ENCODE measurements at regions not wholly inside any gene's neighbourhood (a gene's known extent, or its start where the extent isn't known, plus 50 kb on each side); places are given as distances from the start of the nearest gene placed in this dataset.

DNA sequence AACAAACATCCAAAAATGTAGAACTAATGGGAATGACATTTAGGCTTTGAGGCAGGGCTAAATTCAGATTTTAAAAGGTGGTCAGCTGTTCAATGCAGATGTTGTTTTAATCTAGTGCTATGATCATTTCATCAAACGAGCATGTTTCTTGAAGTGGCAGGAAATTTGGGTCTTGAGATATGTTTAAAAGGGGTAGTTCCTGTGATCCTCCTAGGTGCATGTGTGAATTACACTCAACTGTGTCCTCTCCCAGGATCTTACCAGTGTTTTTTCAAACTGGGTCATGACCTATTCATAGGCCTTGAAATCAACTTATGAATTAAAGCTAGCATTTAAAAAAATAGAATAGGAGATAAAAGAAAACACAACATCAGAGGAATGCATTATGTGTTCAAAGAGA lies 57.4 kb upstream of the ACMSD start:
- TF ChIP-seq, protein P1, sequence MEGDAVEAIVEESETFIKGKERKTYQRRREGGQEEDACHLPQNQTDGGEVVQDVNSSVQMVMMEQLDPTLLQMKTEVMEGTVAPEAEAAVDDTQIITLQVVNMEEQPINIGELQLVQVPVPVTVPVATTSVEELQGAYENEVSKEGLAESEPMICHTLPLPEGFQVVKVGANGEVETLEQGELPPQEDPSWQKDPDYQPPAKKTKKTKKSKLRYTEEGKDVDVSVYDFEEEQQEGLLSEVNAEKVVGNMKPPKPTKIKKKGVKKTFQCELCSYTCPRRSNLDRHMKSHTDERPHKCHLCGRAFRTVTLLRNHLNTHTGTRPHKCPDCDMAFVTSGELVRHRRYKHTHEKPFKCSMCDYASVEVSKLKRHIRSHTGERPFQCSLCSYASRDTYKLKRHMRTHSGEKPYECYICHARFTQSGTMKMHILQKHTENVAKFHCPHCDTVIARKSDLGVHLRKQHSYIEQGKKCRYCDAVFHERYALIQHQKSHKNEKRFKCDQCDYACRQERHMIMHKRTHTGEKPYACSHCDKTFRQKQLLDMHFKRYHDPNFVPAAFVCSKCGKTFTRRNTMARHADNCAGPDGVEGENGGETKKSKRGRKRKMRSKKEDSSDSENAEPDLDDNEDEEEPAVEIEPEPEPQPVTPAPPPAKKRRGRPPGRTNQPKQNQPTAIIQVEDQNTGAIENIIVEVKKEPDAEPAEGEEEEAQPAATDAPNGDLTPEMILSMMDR (IDR thresholded peaks at IDR 0.05): no peak
- TF ChIP-seq EP300 (IDR thresholded peaks at IDR 0.05) (no peak), POLR2A (IDR thresholded peaks at IDR 0.05) (no peak), POLR2AphosphoS5 (IDR thresholded peaks at IDR 0.05) (no peak)
